WTC11 (cell line): ENCODE measurements at regions not wholly inside any gene's neighbourhood (a gene's known extent, or its start where the extent isn't known, plus 50 kb on each side); places are given as distances from the start of the nearest gene placed in this dataset.

ENCODE experiments used
- ATAC-seq: fragments of 200-7000 bp; cut with Tn5 transposase; 2 replicates; pipeline ENCODE4 v1.10.0; 2021; ENCODE audit warnings: mild to moderate bottlenecking, moderate library complexity
- CTCF ChIA-PET: fragments of 300-600 bp; sonication (Branson Sonifier 250); formaldehyde crosslinking; loops from one replicate; lab custom pipeline; 2021; ENCODE audit warnings: antibody characterized with exemption; lab: Charles Lee
- POLR2A ChIA-PET: fragments of 350-600 bp; sonication (Branson Sonifier 250); formaldehyde crosslinking; loops from one replicate; lab custom pipeline; 2021; ENCODE audit warnings: antibody characterized with exemption; lab: Charles Lee
- DNase-seq: peaks from one replicate; pipeline ENCODE4 v3.0.0; 2021; ENCODE audit warnings: low spot score
- H3K27ac Mint-ChIP-seq: 2 replicates; pipeline ENCODE4 v1.8.0; 2021; ENCODE audit warnings: mixed read lengths
- H3K27me3 Mint-ChIP-seq: 2 replicates; pipeline ENCODE4 v1.8.0; 2021; ENCODE audit warnings: low read depth, mild to moderate bottlenecking, moderate library complexity, mixed read lengths
- H3K36me3 Mint-ChIP-seq: 2 replicates; pipeline ENCODE4 v1.8.0; 2021; ENCODE audit warnings: mixed read lengths
- H3K4me1 Mint-ChIP-seq: 2 replicates; pipeline ENCODE4 v1.8.0; 2022; ENCODE audit warnings: mixed read lengths
- H3K4me3 Mint-ChIP-seq: 2 replicates; pipeline ENCODE4 v1.8.0; 2021; ENCODE audit warnings: mild to moderate bottlenecking, moderate library complexity, mixed read lengths
- H3K9me3 Mint-ChIP-seq: 2 replicates; pipeline ENCODE4 v1.8.0; 2021; ENCODE audit warnings: mixed read lengths
- CBFB ChIP-seq: sonication (generic); formaldehyde crosslinking; IDR thresholded peaks from 2 replicates; pipeline ENCODE4 v1.8.1; 2022; ENCODE audit warnings: mild to moderate bottlenecking, low read depth, missing genetic modification reagents
- ELF4 ChIP-seq: sonication (generic); formaldehyde crosslinking; IDR thresholded peaks from 2 replicates; pipeline ENCODE4 v1.8.1; 2022; ENCODE audit warnings: low read depth, mild to moderate bottlenecking, moderate library complexity, missing genetic modification reagents
- FOXJ3 ChIP-seq: sonication (generic); formaldehyde crosslinking; IDR thresholded peaks from 2 replicates; pipeline ENCODE4 v1.9.0; 2021; ENCODE audit warnings: missing genetic modification reagents, mild to moderate bottlenecking, borderline replicate concordance
- FOXK1 ChIP-seq: sonication (generic); formaldehyde crosslinking; IDR thresholded peaks from 2 replicates; pipeline ENCODE4 v1.8.0; 2022; ENCODE audit warnings: mild to moderate bottlenecking, moderate library complexity, missing genetic modification reagents
- FOXP1 ChIP-seq: sonication (generic); formaldehyde crosslinking; IDR thresholded peaks from 2 replicates; pipeline ENCODE4 v1.8.0; 2022; ENCODE audit warnings: missing genetic modification reagents, mild to moderate bottlenecking, moderate library complexity, borderline replicate concordance
- IRF2 ChIP-seq: sonication (generic); formaldehyde crosslinking; IDR thresholded peaks from 2 replicates; pipeline ENCODE4 v1.8.0; 2022; ENCODE audit warnings: low read depth, missing genetic modification reagents, borderline replicate concordance
- KAT7 ChIP-seq: sonication (generic); formaldehyde crosslinking; IDR thresholded peaks from 2 replicates; pipeline ENCODE4 v1.8.1; 2023; ENCODE audit warnings: missing genetic modification reagents, mild to moderate bottlenecking, borderline replicate concordance
- MXD4 ChIP-seq: fragments of 250-450 bp; sonication (Bioruptor Pico); IDR thresholded peaks from 2 replicates; pipeline ENCODE4 v1.8.0; 2021; ENCODE audit warnings: mild to moderate bottlenecking, moderate library complexity, borderline replicate concordance
- MYBL2 ChIP-seq: sonication (generic); formaldehyde crosslinking; IDR thresholded peaks from 2 replicates; pipeline ENCODE4 v1.8.1; 2023; ENCODE audit warnings: mild to moderate bottlenecking, moderate library complexity, missing genetic modification reagents
- NR2C2 ChIP-seq: sonication (generic); formaldehyde crosslinking; IDR thresholded peaks from 2 replicates; pipeline ENCODE4 v1.8.0; 2022; ENCODE audit warnings: mild to moderate bottlenecking, missing genetic modification reagents
- NR3C1 ChIP-seq: sonication (generic); formaldehyde crosslinking; conservative IDR thresholded peaks from 2 replicates; pipeline ENCODE4 v1.8.1; 2023; ENCODE audit warnings: low read depth, mild to moderate bottlenecking, missing genetic modification reagents
- RELA ChIP-seq: sonication (generic); formaldehyde crosslinking; IDR thresholded peaks from 2 replicates; pipeline ENCODE4 v1.8.1; 2022; ENCODE audit warnings: missing genetic modification reagents, mild to moderate bottlenecking, borderline replicate concordance
- SMAD3 ChIP-seq: sonication (generic); formaldehyde crosslinking; IDR thresholded peaks from 2 replicates; pipeline ENCODE4 v1.8.0; 2022; ENCODE audit warnings: missing genetic modification reagents, mild to moderate bottlenecking, borderline replicate concordance
- TCF7 ChIP-seq: sonication (generic); formaldehyde crosslinking; IDR thresholded peaks from 2 replicates; pipeline ENCODE4 v1.8.0; 2022; ENCODE audit warnings: mild to moderate bottlenecking, low read depth, missing genetic modification reagents, moderate library complexity
- TEAD1 ChIP-seq: sonication (generic); formaldehyde crosslinking; IDR thresholded peaks from 2 replicates; pipeline ENCODE4 v1.8.0; 2022; ENCODE audit warnings: mild to moderate bottlenecking, missing genetic modification reagents
- TEAD4 ChIP-seq: sonication (generic); formaldehyde crosslinking; IDR thresholded peaks from 2 replicates; pipeline ENCODE4 v1.8.0; 2022; ENCODE audit warnings: mild to moderate bottlenecking, missing genetic modification reagents
- ZBTB21 ChIP-seq: sonication (generic); formaldehyde crosslinking; IDR thresholded peaks from 2 replicates; pipeline ENCODE4 v1.8.1; 2023; ENCODE audit warnings: mild to moderate bottlenecking, missing genetic modification reagents, borderline replicate concordance
- ZNF219 ChIP-seq: sonication (generic); formaldehyde crosslinking; IDR thresholded peaks from 2 replicates; pipeline ENCODE4 v1.8.0; 2023; ENCODE audit warnings: missing genetic modification reagents, mild to moderate bottlenecking, borderline replicate concordance
- ZNF263 ChIP-seq: sonication (generic); formaldehyde crosslinking; IDR thresholded peaks from 2 replicates; pipeline ENCODE4 v1.8.1; 2022; ENCODE audit warnings: low read depth, mild to moderate bottlenecking, moderate library complexity, missing genetic modification reagents
- ZNF671 ChIP-seq: fragments of 250-450 bp; sonication (Bioruptor Pico); IDR thresholded peaks from 2 replicates; pipeline ENCODE4 v1.8.0; 2021; ENCODE audit warnings: mild to moderate bottlenecking
- TF ChIP-seq, protein P1 (sequence below): sonication (generic); formaldehyde crosslinking; IDR thresholded peaks from 2 replicates; pipeline ENCODE4 v1.8.1; 2023; ENCODE audit warnings: mild to moderate bottlenecking, missing genetic modification reagents
- TF ChIP-seq, protein P2 (sequence below): fragments of 250-450 bp; sonication (Bioruptor Pico); IDR thresholded peaks from 2 replicates; pipeline ENCODE4 v2.1.2; 2022; ENCODE audit warnings: mild to moderate bottlenecking, moderate library complexity
- TF ChIP-seq, protein P3 (sequence below): sonication (generic); formaldehyde crosslinking; conservative IDR thresholded peaks from 2 replicates; pipeline ENCODE4 v1.8.1; 2022; ENCODE audit warnings: mild to moderate bottlenecking, missing genetic modification reagents
- TF ChIP-seq, protein P4 (sequence below): sonication (generic); formaldehyde crosslinking; IDR thresholded peaks from 2 replicates; pipeline ENCODE4 v1.8.1; 2022; ENCODE audit warnings: low read depth, mild to moderate bottlenecking, moderate library complexity, missing genetic modification reagents, borderline replicate concordance
- TF ChIP-seq, protein P5 (sequence below): fragments of 250-450 bp; sonication (Bioruptor Pico); IDR thresholded peaks from 2 replicates; pipeline ENCODE4 v1.9.0; 2021; ENCODE audit warnings: mild to moderate bottlenecking
- TF ChIP-seq, protein P6 (sequence below): sonication (generic); formaldehyde crosslinking; IDR thresholded peaks from 2 replicates; pipeline ENCODE4 v1.8.0; 2022; ENCODE audit warnings: mild to moderate bottlenecking, missing genetic modification reagents

DNA sequence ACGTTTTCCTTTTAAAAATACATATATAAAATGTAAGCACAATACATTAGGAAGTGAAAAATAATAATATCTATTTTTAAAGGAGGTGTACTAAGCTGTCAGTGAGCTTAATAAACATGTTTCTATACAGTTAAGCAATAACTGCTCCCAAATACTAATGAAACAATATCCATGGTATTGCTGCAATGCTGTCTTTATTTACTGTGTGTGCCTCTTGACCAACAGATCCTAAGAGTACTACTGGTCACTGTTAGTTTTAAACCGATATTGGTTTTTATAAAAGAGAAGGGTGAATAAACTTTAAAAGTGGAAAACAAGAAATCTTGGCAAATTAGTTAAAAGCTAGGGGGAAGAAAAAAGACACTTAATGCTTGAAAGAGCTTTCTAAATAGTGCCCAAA lies 1029.0 kb downstream of the FSTL5 start (continued):
- TF ChIP-seq KAT7 (CRISPR knock-in tag) (no peak), FOXP1 (CRISPR knock-in tag) (no peak), FOXK1 (CRISPR knock-in tag) (no peak), ZBTB21 (CRISPR knock-in tag) (no peak), MXD4 (CRISPR knock-in tag) (no peak), ZNF219 (CRISPR knock-in tag) (no peak), ZNF263 (CRISPR knock-in tag) (no peak), RELA (CRISPR knock-in tag) (no peak)
- TF ChIP-seq, protein P1, sequence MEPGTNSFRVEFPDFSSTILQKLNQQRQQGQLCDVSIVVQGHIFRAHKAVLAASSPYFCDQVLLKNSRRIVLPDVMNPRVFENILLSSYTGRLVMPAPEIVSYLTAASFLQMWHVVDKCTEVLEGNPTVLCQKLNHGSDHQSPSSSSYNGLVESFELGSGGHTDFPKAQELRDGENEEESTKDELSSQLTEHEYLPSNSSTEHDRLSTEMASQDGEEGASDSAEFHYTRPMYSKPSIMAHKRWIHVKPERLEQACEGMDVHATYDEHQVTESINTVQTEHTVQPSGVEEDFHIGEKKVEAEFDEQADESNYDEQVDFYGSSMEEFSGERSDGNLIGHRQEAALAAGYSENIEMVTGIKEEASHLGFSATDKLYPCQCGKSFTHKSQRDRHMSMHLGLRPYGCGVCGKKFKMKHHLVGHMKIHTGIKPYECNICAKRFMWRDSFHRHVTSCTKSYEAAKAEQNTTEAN (CRISPR knock-in tag): no peak
- TF ChIP-seq, protein P2, sequence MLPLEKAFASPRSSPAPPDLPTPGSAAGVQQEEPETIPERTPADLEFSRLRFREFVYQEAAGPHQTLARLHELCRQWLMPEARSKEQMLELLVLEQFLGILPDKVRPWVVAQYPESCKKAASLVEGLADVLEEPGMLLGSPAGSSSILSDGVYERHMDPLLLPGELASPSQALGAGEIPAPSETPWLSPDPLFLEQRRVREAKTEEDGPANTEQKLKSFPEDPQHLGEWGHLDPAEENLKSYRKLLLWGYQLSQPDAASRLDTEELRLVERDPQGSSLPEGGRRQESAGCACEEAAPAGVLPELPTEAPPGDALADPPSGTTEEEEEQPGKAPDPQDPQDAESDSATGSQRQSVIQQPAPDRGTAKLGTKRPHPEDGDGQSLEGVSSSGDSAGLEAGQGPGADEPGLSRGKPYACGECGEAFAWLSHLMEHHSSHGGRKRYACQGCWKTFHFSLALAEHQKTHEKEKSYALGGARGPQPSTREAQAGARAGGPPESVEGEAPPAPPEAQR (CRISPR knock-in tag): no peak
- TF ChIP-seq, protein P3, sequence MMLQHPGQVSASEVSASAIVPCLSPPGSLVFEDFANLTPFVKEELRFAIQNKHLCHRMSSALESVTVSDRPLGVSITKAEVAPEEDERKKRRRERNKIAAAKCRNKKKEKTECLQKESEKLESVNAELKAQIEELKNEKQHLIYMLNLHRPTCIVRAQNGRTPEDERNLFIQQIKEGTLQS: no peak

DNA sequence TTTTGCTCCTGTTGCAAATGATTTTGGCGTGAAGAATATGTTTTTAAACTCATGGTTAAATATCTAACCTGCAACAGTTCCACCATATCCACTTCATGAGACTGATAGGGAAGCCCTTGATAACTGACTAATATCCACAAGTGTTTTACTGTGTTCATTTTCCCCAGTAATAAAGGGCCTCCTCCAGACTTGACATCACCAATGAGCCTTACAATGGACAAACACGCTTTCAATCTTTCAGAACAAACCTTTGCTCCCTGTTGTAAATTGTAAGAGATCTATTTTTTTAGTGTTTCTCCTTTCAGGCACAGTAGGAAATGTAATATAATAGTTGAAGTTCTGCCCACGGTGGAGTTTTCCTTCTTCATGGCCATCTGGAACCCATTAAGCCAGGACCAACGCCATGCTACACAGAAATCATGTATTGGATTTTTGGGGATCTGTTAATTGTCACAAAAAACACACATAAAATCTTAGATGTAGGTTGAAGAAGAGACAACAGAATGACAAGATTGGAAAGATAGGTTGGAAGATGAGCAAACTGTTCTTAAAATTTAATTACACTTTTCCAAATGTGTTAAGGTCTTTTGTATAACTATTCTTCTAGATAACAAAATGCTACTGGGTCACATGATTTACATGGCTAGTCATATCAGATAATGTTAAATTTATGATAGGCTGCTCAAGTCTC lies 1030.1 kb downstream of the FSTL5 start:
- no peak for ATAC-seq
- no peaks in the 10 kb centered on the region; the same call in 1 of the 2 replicates for H3K36me3 Mint-ChIP-seq
- no peaks in the 10 kb centered on the region for H3K4me1 Mint-ChIP-seq
- no peak for TF ChIP-seq MYBL2
- no peak for TF ChIP-seq TEAD4 (CRISPR knock-in tag)
- no peak for TF ChIP-seq ZNF671 (CRISPR knock-in tag)
- TF ChIP-seq SMAD3 (CRISPR knock-in tag): no peak
- TF ChIP-seq, protein P4, sequence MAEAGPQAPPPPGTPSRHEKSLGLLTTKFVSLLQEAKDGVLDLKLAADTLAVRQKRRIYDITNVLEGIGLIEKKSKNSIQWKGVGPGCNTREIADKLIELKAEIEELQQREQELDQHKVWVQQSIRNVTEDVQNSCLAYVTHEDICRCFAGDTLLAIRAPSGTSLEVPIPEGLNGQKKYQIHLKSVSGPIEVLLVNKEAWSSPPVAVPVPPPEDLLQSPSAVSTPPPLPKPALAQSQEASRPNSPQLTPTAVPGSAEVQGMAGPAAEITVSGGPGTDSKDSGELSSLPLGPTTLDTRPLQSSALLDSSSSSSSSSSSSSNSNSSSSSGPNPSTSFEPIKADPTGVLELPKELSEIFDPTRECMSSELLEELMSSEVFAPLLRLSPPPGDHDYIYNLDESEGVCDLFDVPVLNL (CRISPR knock-in tag): no peak
- TF ChIP-seq, protein P5, sequence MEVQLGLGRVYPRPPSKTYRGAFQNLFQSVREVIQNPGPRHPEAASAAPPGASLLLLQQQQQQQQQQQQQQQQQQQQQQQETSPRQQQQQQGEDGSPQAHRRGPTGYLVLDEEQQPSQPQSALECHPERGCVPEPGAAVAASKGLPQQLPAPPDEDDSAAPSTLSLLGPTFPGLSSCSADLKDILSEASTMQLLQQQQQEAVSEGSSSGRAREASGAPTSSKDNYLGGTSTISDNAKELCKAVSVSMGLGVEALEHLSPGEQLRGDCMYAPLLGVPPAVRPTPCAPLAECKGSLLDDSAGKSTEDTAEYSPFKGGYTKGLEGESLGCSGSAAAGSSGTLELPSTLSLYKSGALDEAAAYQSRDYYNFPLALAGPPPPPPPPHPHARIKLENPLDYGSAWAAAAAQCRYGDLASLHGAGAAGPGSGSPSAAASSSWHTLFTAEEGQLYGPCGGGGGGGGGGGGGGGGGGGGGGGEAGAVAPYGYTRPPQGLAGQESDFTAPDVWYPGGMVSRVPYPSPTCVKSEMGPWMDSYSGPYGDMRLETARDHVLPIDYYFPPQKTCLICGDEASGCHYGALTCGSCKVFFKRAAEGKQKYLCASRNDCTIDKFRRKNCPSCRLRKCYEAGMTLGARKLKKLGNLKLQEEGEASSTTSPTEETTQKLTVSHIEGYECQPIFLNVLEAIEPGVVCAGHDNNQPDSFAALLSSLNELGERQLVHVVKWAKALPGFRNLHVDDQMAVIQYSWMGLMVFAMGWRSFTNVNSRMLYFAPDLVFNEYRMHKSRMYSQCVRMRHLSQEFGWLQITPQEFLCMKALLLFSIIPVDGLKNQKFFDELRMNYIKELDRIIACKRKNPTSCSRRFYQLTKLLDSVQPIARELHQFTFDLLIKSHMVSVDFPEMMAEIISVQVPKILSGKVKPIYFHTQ (CRISPR knock-in tag): no peak
- TF ChIP-seq NR2C2 (CRISPR knock-in tag): no peak
- no peak for TF ChIP-seq FOXP1 (CRISPR knock-in tag)
- TF ChIP-seq TEAD1 (CRISPR knock-in tag): no peak
- no peak for TF ChIP-seq FOXJ3
- no peak for TF ChIP-seq ZBTB21 (CRISPR knock-in tag)
- no peak for TF ChIP-seq ELF4 (CRISPR knock-in tag)
- TF ChIP-seq, protein P2 (CRISPR knock-in tag): no peak
- TF ChIP-seq CBFB: no peak
- TF ChIP-seq, protein P6, sequence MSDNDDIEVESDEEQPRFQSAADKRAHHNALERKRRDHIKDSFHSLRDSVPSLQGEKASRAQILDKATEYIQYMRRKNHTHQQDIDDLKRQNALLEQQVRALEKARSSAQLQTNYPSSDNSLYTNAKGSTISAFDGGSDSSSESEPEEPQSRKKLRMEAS (CRISPR knock-in tag): no peak
- no peak for TF ChIP-seq TCF7 (CRISPR knock-in tag)
- no peak for TF ChIP-seq NR3C1 (CRISPR knock-in tag)
- no peak for TF ChIP-seq IRF2 (CRISPR knock-in tag)
- TF ChIP-seq KAT7 (CRISPR knock-in tag): no peak
- ChIA-PET CTCF (no interaction called here), POLR2A (no interaction called here)
- peaks cover 13% of the 10 kb centered on the region for H3K9me3 Mint-ChIP-seq
- H3K27ac Mint-ChIP-seq: no peak overlapping the region
- no peak overlapping the region for H3K4me3 Mint-ChIP-seq
- no peaks in the 10 kb centered on the region for H3K27me3 Mint-ChIP-seq
- no peak for DNase-seq
